ENCODE measurements at regions not wholly inside any gene's neighbourhood (a gene's known extent, or its start where the extent isn't known, plus 50 kb on each side); places are given as distances from the start of the nearest gene placed in this dataset.

- Mint-ChIP-seq H3K27ac (no peak overlapping the region), H3K9me3 (peaks cover 3% of the 10 kb centered on the region; the same call in 1 of the 3 replicates), H3K4me3 (no peak overlapping the region), H3K27me3 (ENCODE audit: insufficient read depth, low read depth, poor library complexity) (peaks cover 5% of the 10 kb centered on the region), H3K36me3 (ENCODE audit: low read depth) (no peaks in the 10 kb centered on the region; the same call in 2 of the 3 replicates), H3K4me1 (no peaks in the 10 kb centered on the region)
- Histone ChIP-seq H3K4me2 (no peak overlapping the region), H3K27ac (ENCODE audit: low read depth) (no peak overlapping the region), H3K79me2 (replicated peaks; ENCODE audit: insufficient read depth) (no peaks in the 10 kb centered on the region), H4K20me1 (replicated peaks; ENCODE audit: insufficient read depth) (no peaks in the 10 kb centered on the region), H3K4me1 (ENCODE audit: insufficient read depth) (no peaks in the 10 kb centered on the region), H3K9me2 (ENCODE audit: insufficient read depth) (no peaks in the 10 kb centered on the region), H2AFZ (no peak overlapping the region), H3K4me3 (no peak overlapping the region), H3F3A (replicated peaks; ENCODE audit: low read depth) (no peaks in the 10 kb centered on the region), H3K27me3 (ENCODE audit: insufficient read depth) (no peaks in the 10 kb centered on the region), H3K36me3 (ENCODE audit: insufficient read depth) (no peaks in the 10 kb centered on the region)
- DNase-seq (ENCODE audit: low spot score) (no peak), ATAC-seq (no peak)
- no peak for TF ChIP-seq NANOG (IDR thresholded peaks at IDR 0.05; ENCODE audit: borderline replicate concordance)
- no peak for TF ChIP-seq ZNF331 (CRISPR knock-in tag; IDR thresholded peaks at IDR 0.05; ENCODE audit: low read depth)
- no peak for TF ChIP-seq ZNF114 (CRISPR knock-in tag; IDR thresholded peaks at IDR 0.05)
- TF ChIP-seq EZH2phosphoT487 (IDR thresholded peaks at IDR 0.05; ENCODE audit: unreplicated experiment): no peak
- TF ChIP-seq ZNF462 (CRISPR knock-in tag; IDR thresholded peaks at IDR 0.05): no peak
- no peak for TF ChIP-seq EZH2 (IDR thresholded peaks at IDR 0.05; ENCODE audit: low read depth, unreplicated experiment)
Measured at GRCh38 chr18:10295751-10296150, 158.7 kb upstream of the APCDD1 start.

- H3K4me3 Mint-ChIP-seq: no peak overlapping the region
- ATAC-seq: no peak
- Histone ChIP-seq H3K4me1 (ENCODE audit: insufficient read depth) (no peaks in the 10 kb centered on the region), H3K79me2 (replicated peaks; ENCODE audit: insufficient read depth) (no peaks in the 10 kb centered on the region), H3K27ac (ENCODE audit: low read depth) (no peak overlapping the region), H2AFZ (no peak overlapping the region), H4K20me1 (replicated peaks; ENCODE audit: insufficient read depth) (no peaks in the 10 kb centered on the region), H3K4me2 (no peak overlapping the region), H3F3A (replicated peaks; ENCODE audit: low read depth) (no peaks in the 10 kb centered on the region), H3K27me3 (ENCODE audit: insufficient read depth) (no peaks in the 10 kb centered on the region), H3K4me3 (no peak overlapping the region), H3K9me2 (ENCODE audit: insufficient read depth) (no peaks in the 10 kb centered on the region), H3K36me3 (ENCODE audit: insufficient read depth) (no peaks in the 10 kb centered on the region)
- no peak overlapping the region for H3K27ac Mint-ChIP-seq
- H3K27me3 Mint-ChIP-seq (ENCODE audit: insufficient read depth, low read depth, poor library complexity): peaks cover 5% of the 10 kb centered on the region
- no peaks in the 10 kb centered on the region; the same call in 2 of the 3 replicates for H3K36me3 Mint-ChIP-seq (ENCODE audit: low read depth)
- peaks cover 3% of the 10 kb centered on the region; the same call in 1 of the 3 replicates for H3K9me3 Mint-ChIP-seq
- no peak for TF ChIP-seq EZH2 (IDR thresholded peaks at IDR 0.05; ENCODE audit: low read depth, unreplicated experiment)
- no peak for TF ChIP-seq EZH2phosphoT487 (IDR thresholded peaks at IDR 0.05; ENCODE audit: unreplicated experiment)
- no peak for DNase-seq (ENCODE audit: low spot score)
- H3K4me1 Mint-ChIP-seq: peaks cover 5% of the 10 kb centered on the region
Measured at GRCh38 chr18:10296491-10296890, 157.9 kb upstream of the APCDD1 start.
